OCI-LY1 (cell line): ENCODE measurements at regions not wholly inside any gene's neighbourhood (a gene's known extent, or its start where the extent isn't known, plus 50 kb on each side); places are given as distances from the start of the nearest gene placed in this dataset.

Experiments
- H2AFZ ChIP-seq: fragments of 200-600 bp; sonication (generic), shearing (Covaris generic); 2 replicates; pipeline ENCODE4 v1.6.0; 2014; ENCODE audit warnings: antibody characterized with exemption, mild to moderate bottlenecking, low read length
- H3F3A ChIP-seq: fragments of 200-600 bp; sonication (generic), shearing (Covaris generic); 2 replicates; pipeline ENCODE4 v1.6.0; 2014; ENCODE audit warnings: mild to moderate bottlenecking, antibody characterized with exemption, low read length, moderate library complexity; ENCODE audit not compliant: insufficient read depth
- H3K27ac ChIP-seq: fragments of 200-600 bp; sonication (generic); 2 replicates; pipeline ENCODE4 v1.5.1; 2014; ENCODE audit warnings: low read length, mixed run types, mild to moderate bottlenecking, low read depth; ENCODE audit not compliant: poor library complexity, severe bottlenecking
- H3K27me3 ChIP-seq: fragments of 200-600 bp; sonication (generic); 2 replicates; pipeline ENCODE4 v1.6.0; 2014; ENCODE audit warnings: antibody characterized with exemption, mild to moderate bottlenecking, low read length, moderate library complexity; ENCODE audit not compliant: insufficient read depth
- H3K36me3 ChIP-seq: fragments of 200-600 bp; sonication (generic); 2 replicates; pipeline ENCODE4 v1.6.1; 2014; ENCODE audit warnings: mild to moderate bottlenecking, antibody characterized with exemption, low read length, moderate library complexity, mixed read lengths; ENCODE audit not compliant: insufficient read depth
- H3K4me1 ChIP-seq: fragments of 200-600 bp; sonication (generic); 2 replicates; pipeline ENCODE4 v1.5.1; 2014; ENCODE audit warnings: mild to moderate bottlenecking, low read length, moderate library complexity; ENCODE audit not compliant: insufficient read depth, severe bottlenecking
- H3K4me2 ChIP-seq: fragments of 200-600 bp; sonication (generic), shearing (Covaris generic); 2 replicates; pipeline ENCODE4 v1.6.1; 2014; ENCODE audit warnings: low read length
- H3K4me3 ChIP-seq: fragments of 200-600 bp; sonication (generic); 2 replicates; pipeline ENCODE4 v1.5.1; 2014; ENCODE audit warnings: low read length, low read depth, mild to moderate bottlenecking, mixed read lengths; ENCODE audit not compliant: poor library complexity, severe bottlenecking
- H3K79me2 ChIP-seq: fragments of 200-600 bp; shearing (Covaris generic); 2 replicates; pipeline ENCODE4 v1.6.1; 2016; ENCODE audit warnings: mixed run types, low read length, mixed read lengths; ENCODE audit not compliant: insufficient read depth
- H3K9ac ChIP-seq: fragments of 200-600 bp; sonication (generic), shearing (Covaris generic); 2 replicates; pipeline ENCODE4 v1.6.1; 2014; ENCODE audit warnings: mild to moderate bottlenecking, low read length, mixed read lengths
- H3K9me2 ChIP-seq: fragments of 200-600 bp; sonication (generic), shearing (Covaris generic); 2 replicates; pipeline ENCODE4 v1.6.1; 2014; ENCODE audit warnings: low read depth, mild to moderate bottlenecking, low read length, mixed read lengths
- H3K9me3 ChIP-seq: fragments of 200-600 bp; shearing (Covaris generic); 2 replicates; pipeline ENCODE4 v1.6.1; 2014; ENCODE audit warnings: low read length, mixed read lengths
- H4K20me1 ChIP-seq: fragments of 200-600 bp; sonication (generic), shearing (Covaris generic); 2 replicates; pipeline ENCODE4 v1.6.0; 2016; ENCODE audit warnings: mild to moderate bottlenecking, low read length; ENCODE audit not compliant: insufficient read depth
- CTCF ChIP-seq: fragments of 200-600 bp; sonication (generic), shearing (Covaris generic); IDR thresholded peaks from 2 replicates; pipeline ENCODE4 v1.5.1; 2017; ENCODE audit warnings: mild to moderate bottlenecking, antibody characterized with exemption, low read length, moderate library complexity, mixed read lengths
- EZH2 ChIP-seq: fragments of 200-600 bp; sonication (generic), shearing (Covaris generic); IDR thresholded peaks from 2 replicates; pipeline ENCODE4 v1.8.0; 2017; ENCODE audit warnings: borderline replicate concordance, mixed run types, mild to moderate bottlenecking, antibody characterized with exemption, low read length, moderate library complexity, mixed read lengths

- H3K79me2 ChIP-seq = no peaks in the 10 kb centered on the region
- TF ChIP-seq CTCF (no peak), EZH2 (no peak)
- H2AFZ ChIP-seq = no peak overlapping the region
These were observed 195.6 kb downstream of the RGS9 start for GRCh38 chr17:65332779-65333178.

GRCh38 chr17:65332375-65332774, 195.2 kb downstream of the RGS9 start:
- Histone ChIP-seq H4K20me1 (no peaks in the 10 kb centered on the region), H3F3A (no peaks in the 10 kb centered on the region), H3K27ac (no peak overlapping the region), H3K36me3 (no peaks in the 10 kb centered on the region), H3K9me3 (no peaks in the 10 kb centered on the region), H3K4me2 (no peak overlapping the region), H2AFZ (no peak overlapping the region), H3K79me2 (no peaks in the 10 kb centered on the region), H3K4me1 (no peaks in the 10 kb centered on the region), H3K4me3 (no peak overlapping the region), H3K9ac (no peak overlapping the region), H3K27me3 (0 out of 2 replicates have a peak, but pooled peaks cover 5% of the 10 kb centered on the region), H3K9me2 (no peaks in the 10 kb centered on the region)
- TF ChIP-seq EZH2 = no peak

More at GRCh38 chr17:65332779-65333178, 195.6 kb downstream of the RGS9 start:
- Histone ChIP-seq H3F3A (no peaks in the 10 kb centered on the region), H3K9me2 (no peaks in the 10 kb centered on the region), H3K4me1 (no peaks in the 10 kb centered on the region), H3K4me2 (no peak overlapping the region), H3K9me3 (no peaks in the 10 kb centered on the region), H3K4me3 (no peak overlapping the region), H3K36me3 (no peaks in the 10 kb centered on the region), H4K20me1 (no peaks in the 10 kb centered on the region), H3K9ac (no peak overlapping the region), H3K27me3 (0 out of 2 replicates have a peak, but pooled peaks cover 5% of the 10 kb centered on the region), H3K27ac (no peak overlapping the region)

- Histone ChIP-seq H3K27me3 (0 out of 2 replicates have a peak, but pooled peaks cover 5% of the 10 kb centered on the region), H3K9me2 (no peaks in the 10 kb centered on the region), H3K4me2 (no peak overlapping the region), H3K36me3 (no peaks in the 10 kb centered on the region), H3K4me1 (no peaks in the 10 kb centered on the region), H3K9me3 (no peaks in the 10 kb centered on the region), H4K20me1 (no peaks in the 10 kb centered on the region), H3F3A (no peaks in the 10 kb centered on the region), H3K79me2 (no peaks in the 10 kb centered on the region), H3K27ac (no peak overlapping the region), H3K9ac (no peak overlapping the region), H3K4me3 (no peak overlapping the region), H2AFZ (no peak overlapping the region)
- TF ChIP-seq CTCF (no peak), EZH2 (no peak)
These were observed 191.4 kb downstream of the RGS9 start for GRCh38 chr17:65328567-65328966.
